OCI-LY1 (cell line): ENCODE measurements at regions not wholly inside any gene's neighbourhood (a gene's known extent, or its start where the extent isn't known, plus 50 kb on each side); places are given as distances from the start of the nearest gene placed in this dataset.

Experiments
- H2AFZ ChIP-seq: fragments of 200-600 bp; sonication (generic), shearing (Covaris generic); 2 replicates; pipeline ENCODE4 v1.6.0; 2014; ENCODE audit warnings: antibody characterized with exemption, mild to moderate bottlenecking, low read length
- H3F3A ChIP-seq: fragments of 200-600 bp; sonication (generic), shearing (Covaris generic); 2 replicates; pipeline ENCODE4 v1.6.0; 2014; ENCODE audit warnings: mild to moderate bottlenecking, antibody characterized with exemption, low read length, moderate library complexity; ENCODE audit not compliant: insufficient read depth
- H3K27ac ChIP-seq: fragments of 200-600 bp; sonication (generic); 2 replicates; pipeline ENCODE4 v1.5.1; 2014; ENCODE audit warnings: low read length, mixed run types, mild to moderate bottlenecking, low read depth; ENCODE audit not compliant: poor library complexity, severe bottlenecking
- H3K27me3 ChIP-seq: fragments of 200-600 bp; sonication (generic); 2 replicates; pipeline ENCODE4 v1.6.0; 2014; ENCODE audit warnings: antibody characterized with exemption, mild to moderate bottlenecking, low read length, moderate library complexity; ENCODE audit not compliant: insufficient read depth
- H3K36me3 ChIP-seq: fragments of 200-600 bp; sonication (generic); 2 replicates; pipeline ENCODE4 v1.6.1; 2014; ENCODE audit warnings: mild to moderate bottlenecking, antibody characterized with exemption, low read length, moderate library complexity, mixed read lengths; ENCODE audit not compliant: insufficient read depth
- H3K4me1 ChIP-seq: fragments of 200-600 bp; sonication (generic); 2 replicates; pipeline ENCODE4 v1.5.1; 2014; ENCODE audit warnings: mild to moderate bottlenecking, low read length, moderate library complexity; ENCODE audit not compliant: insufficient read depth, severe bottlenecking
- H3K4me2 ChIP-seq: fragments of 200-600 bp; sonication (generic), shearing (Covaris generic); 2 replicates; pipeline ENCODE4 v1.6.1; 2014; ENCODE audit warnings: low read length
- H3K4me3 ChIP-seq: fragments of 200-600 bp; sonication (generic); 2 replicates; pipeline ENCODE4 v1.5.1; 2014; ENCODE audit warnings: low read length, low read depth, mild to moderate bottlenecking, mixed read lengths; ENCODE audit not compliant: poor library complexity, severe bottlenecking
- H3K79me2 ChIP-seq: fragments of 200-600 bp; shearing (Covaris generic); 2 replicates; pipeline ENCODE4 v1.6.1; 2016; ENCODE audit warnings: mixed run types, low read length, mixed read lengths; ENCODE audit not compliant: insufficient read depth
- H3K9ac ChIP-seq: fragments of 200-600 bp; sonication (generic), shearing (Covaris generic); 2 replicates; pipeline ENCODE4 v1.6.1; 2014; ENCODE audit warnings: mild to moderate bottlenecking, low read length, mixed read lengths
- H3K9me2 ChIP-seq: fragments of 200-600 bp; sonication (generic), shearing (Covaris generic); 2 replicates; pipeline ENCODE4 v1.6.1; 2014; ENCODE audit warnings: low read depth, mild to moderate bottlenecking, low read length, mixed read lengths
- H3K9me3 ChIP-seq: fragments of 200-600 bp; shearing (Covaris generic); 2 replicates; pipeline ENCODE4 v1.6.1; 2014; ENCODE audit warnings: low read length, mixed read lengths
- H4K20me1 ChIP-seq: fragments of 200-600 bp; sonication (generic), shearing (Covaris generic); 2 replicates; pipeline ENCODE4 v1.6.0; 2016; ENCODE audit warnings: mild to moderate bottlenecking, low read length; ENCODE audit not compliant: insufficient read depth
- EZH2 ChIP-seq: fragments of 200-600 bp; sonication (generic), shearing (Covaris generic); IDR thresholded peaks from 2 replicates; pipeline ENCODE4 v1.8.0; 2017; ENCODE audit warnings: borderline replicate concordance, mixed run types, mild to moderate bottlenecking, antibody characterized with exemption, low read length, moderate library complexity, mixed read lengths
- TF ChIP-seq, protein P1 (sequence below): fragments of 200-600 bp; sonication (generic), shearing (Covaris generic); IDR thresholded peaks from 2 replicates; pipeline ENCODE4 v1.5.1; 2017; ENCODE audit warnings: mild to moderate bottlenecking, antibody characterized with exemption, low read length, moderate library complexity, mixed read lengths

DNA sequence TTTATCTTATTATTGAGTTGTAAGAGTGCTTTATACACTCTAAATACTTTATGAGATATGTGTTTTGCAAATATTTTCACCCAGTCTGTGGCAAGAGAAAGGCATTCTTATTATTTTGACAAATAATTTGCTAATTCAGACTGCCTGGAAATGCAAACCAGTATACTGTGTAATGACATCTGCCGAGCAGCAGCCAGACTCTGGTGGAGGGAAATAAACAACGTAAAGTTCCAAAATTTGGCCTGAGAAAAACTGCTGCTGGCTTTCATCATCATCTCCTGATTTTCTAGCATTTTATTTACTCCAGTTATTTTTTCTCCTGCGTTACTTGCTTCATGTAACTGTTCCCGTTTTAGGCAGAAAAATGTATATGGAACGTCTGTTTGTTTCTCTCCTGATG, 161.6 kb downstream of the RNF152 start:
- H3K4me1 ChIP-seq: no peaks in the 10 kb centered on the region
- H3K27me3 ChIP-seq: no peaks in the 10 kb centered on the region
- no peak overlapping the region for H3K27ac ChIP-seq
- H4K20me1 ChIP-seq: no peaks in the 10 kb centered on the region
- no peaks in the 10 kb centered on the region for H3F3A ChIP-seq
- H3K9me2 ChIP-seq: no peaks in the 10 kb centered on the region
- H3K36me3 ChIP-seq: no peaks in the 10 kb centered on the region
- no peaks in the 10 kb centered on the region for H3K9me3 ChIP-seq
- TF ChIP-seq, protein P1, sequence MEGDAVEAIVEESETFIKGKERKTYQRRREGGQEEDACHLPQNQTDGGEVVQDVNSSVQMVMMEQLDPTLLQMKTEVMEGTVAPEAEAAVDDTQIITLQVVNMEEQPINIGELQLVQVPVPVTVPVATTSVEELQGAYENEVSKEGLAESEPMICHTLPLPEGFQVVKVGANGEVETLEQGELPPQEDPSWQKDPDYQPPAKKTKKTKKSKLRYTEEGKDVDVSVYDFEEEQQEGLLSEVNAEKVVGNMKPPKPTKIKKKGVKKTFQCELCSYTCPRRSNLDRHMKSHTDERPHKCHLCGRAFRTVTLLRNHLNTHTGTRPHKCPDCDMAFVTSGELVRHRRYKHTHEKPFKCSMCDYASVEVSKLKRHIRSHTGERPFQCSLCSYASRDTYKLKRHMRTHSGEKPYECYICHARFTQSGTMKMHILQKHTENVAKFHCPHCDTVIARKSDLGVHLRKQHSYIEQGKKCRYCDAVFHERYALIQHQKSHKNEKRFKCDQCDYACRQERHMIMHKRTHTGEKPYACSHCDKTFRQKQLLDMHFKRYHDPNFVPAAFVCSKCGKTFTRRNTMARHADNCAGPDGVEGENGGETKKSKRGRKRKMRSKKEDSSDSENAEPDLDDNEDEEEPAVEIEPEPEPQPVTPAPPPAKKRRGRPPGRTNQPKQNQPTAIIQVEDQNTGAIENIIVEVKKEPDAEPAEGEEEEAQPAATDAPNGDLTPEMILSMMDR: no peak
- TF ChIP-seq EZH2: no peak
- H2AFZ ChIP-seq: no peak overlapping the region
- H3K9ac ChIP-seq: no peak overlapping the region
- H3K79me2 ChIP-seq: no peaks in the 10 kb centered on the region
- no peak overlapping the region for H3K4me2 ChIP-seq
- H3K4me3 ChIP-seq: no peak overlapping the region

DNA sequence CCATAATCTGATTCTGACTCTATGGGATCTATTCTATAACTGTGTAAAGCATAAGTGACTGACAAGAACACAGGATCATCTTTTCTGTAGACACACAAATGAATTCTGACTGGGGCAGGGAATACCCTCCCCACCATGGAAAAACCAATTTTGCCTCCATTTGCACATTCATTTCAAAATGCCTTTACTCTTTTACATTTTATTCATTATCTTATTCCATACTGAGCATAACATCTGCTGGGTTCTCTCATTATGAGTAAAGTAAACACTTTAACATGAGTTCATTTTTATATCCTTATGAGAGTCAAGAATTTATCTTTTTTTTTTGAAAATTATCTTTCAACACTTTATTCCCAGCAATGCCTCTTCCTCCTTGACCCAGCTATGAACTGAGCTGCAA, 163.5 kb downstream of the RNF152 start:
- Histone ChIP-seq H2AFZ (no peak overlapping the region), H3K79me2 (no peaks in the 10 kb centered on the region), H3K4me3 (no peak overlapping the region), H3K4me2 (no peak overlapping the region), H3K27me3 (no peaks in the 10 kb centered on the region), H3K4me1 (no peaks in the 10 kb centered on the region), H3K9me2 (no peaks in the 10 kb centered on the region), H3K9me3 (no peaks in the 10 kb centered on the region), H3F3A (no peaks in the 10 kb centered on the region), H3K27ac (no peak overlapping the region), H4K20me1 (no peaks in the 10 kb centered on the region), H3K9ac (no peak overlapping the region), H3K36me3 (no peaks in the 10 kb centered on the region)
- no peak for TF ChIP-seq EZH2
- TF ChIP-seq, protein P1: no peak

DNA sequence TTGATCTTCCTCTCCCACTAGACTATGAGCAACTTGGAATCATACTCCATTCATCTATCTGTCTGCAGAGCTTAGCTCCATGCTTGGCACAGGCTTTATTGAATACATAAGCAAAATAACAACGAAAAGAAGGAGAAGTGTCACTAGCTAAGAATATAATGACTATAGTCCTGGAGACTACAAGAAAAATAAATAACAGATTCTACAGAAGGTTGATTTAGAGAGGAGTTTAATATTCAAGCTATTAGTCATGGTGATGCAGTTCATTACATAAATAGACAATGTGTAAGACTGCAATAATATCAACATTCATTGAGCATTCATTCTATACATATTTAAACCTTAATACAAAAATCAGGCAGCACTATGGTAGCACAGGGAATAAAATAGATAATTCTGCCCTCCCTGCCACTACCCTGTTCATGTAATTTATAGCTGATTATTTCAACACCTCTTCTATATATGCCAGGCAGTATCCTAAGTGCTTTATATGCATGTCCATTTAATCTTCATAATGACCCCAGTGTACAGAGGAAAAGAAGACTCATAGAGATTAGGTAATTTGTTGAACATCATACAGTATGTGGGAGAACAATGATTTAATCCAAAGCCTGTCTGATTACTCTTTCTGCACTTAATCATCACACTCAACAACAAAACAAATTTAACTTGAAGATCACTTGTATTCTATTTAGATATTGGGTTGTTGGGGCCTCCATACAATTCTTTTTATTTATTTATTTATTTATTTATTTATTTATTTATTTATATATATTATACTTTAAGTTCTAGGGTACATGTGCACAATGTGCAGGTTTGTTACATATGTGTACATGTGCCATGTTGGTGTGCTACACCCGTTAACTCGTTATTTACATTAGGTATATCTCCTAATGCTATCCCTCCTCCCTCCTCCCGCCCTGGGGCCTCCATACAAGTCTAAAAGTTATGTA, 165.3 kb downstream of the RNF152 start:
- no peak overlapping the region for H3K27ac ChIP-seq
- no peaks in the 10 kb centered on the region for H3K4me1 ChIP-seq

More for the DNA sequence above, 165.3 kb downstream of the RNF152 start:
- Histone ChIP-seq H3K9me3 (no peaks in the 10 kb centered on the region), H3K36me3 (no peaks in the 10 kb centered on the region), H3K4me3 (no peak overlapping the region), H3K9me2 (no peaks in the 10 kb centered on the region), H4K20me1 (no peaks in the 10 kb centered on the region), H3K4me2 (no peak overlapping the region), H3F3A (no peaks in the 10 kb centered on the region), H2AFZ (no peak overlapping the region), H3K79me2 (no peaks in the 10 kb centered on the region), H3K27me3 (no peaks in the 10 kb centered on the region), H3K9ac (no peak overlapping the region)
- TF ChIP-seq EZH2: no peak
- TF ChIP-seq, protein P1: no peak
